ENCODE measurements at regions not wholly inside any gene's neighbourhood (a gene's known extent, or its start where the extent isn't known, plus 50 kb on each side); places are given as distances from the start of the nearest gene placed in this dataset.

GRCh38 chr2:151138507-151138906 lies 123.2 kb downstream of the RBM43 start:
- no peak for ATAC-seq
- H3K27ac ChIP-seq = no peak overlapping the region
- no peaks in the 10 kb centered on the region for H3K36me3 ChIP-seq
- WGBS, 2 donors (ENCODE audit: low coverage in 1 of 2) = 54 to 67% methylated on average over 2 of the region's 2 CpGs
- H3K27me3 ChIP-seq = no peaks in the 10 kb centered on the region
- no peaks in the 10 kb centered on the region for H3K9me3 ChIP-seq
- no peaks in the 10 kb centered on the region for H3K4me1 ChIP-seq
- TF ChIP-seq POLR2AphosphoS5 (IDR thresholded peaks at IDR 0.05) = no peak
- TF ChIP-seq CTCF (IDR thresholded peaks at IDR 0.05) = no peak
- H3K4me3 ChIP-seq = no peak overlapping the region

GRCh38 chr2:151137526-151137925 lies 124.1 kb downstream of the RBM43 start:
- no peak for TF ChIP-seq POLR2AphosphoS5 (IDR thresholded peaks at IDR 0.05)
- no peak for TF ChIP-seq EP300 (IDR thresholded peaks at IDR 0.05)
- TF ChIP-seq POLR2A (IDR thresholded peaks at IDR 0.05) = no peak
- no peak for TF ChIP-seq CTCF (IDR thresholded peaks at IDR 0.05)
- H3K9me3 ChIP-seq = no peaks in the 10 kb centered on the region
- no peak overlapping the region for H3K27ac ChIP-seq
- WGBS, 2 donors (ENCODE audit: low coverage in 1 of 2) = 65 to 88% methylated on average over 2 to 5 of the region's 5 CpGs
- no peak overlapping the region for H3K4me3 ChIP-seq
- no peaks in the 10 kb centered on the region for H3K36me3 ChIP-seq
- no peak for ATAC-seq
- no peaks in the 10 kb centered on the region for H3K4me1 ChIP-seq
- H3K27me3 ChIP-seq = no peaks in the 10 kb centered on the region

GRCh38 chr2:151120011-151120410 lies 141.7 kb downstream of the RBM43 start:
- H3K4me1 ChIP-seq = no peaks in the 10 kb centered on the region
- no peaks in the 10 kb centered on the region for H3K27me3 ChIP-seq
- no peaks in the 10 kb centered on the region for H3K36me3 ChIP-seq
- peaks cover 0 to 9% (median 0%) of the 10 kb centered on the region in 3 donors for H3K9me3 ChIP-seq
- no peak overlapping the region for H3K4me3 ChIP-seq
- WGBS, 2 donors (ENCODE audit: low coverage in 1 of 2) = 81 to 95% methylated on average over 2 of the region's 2 CpGs
- TF ChIP-seq POLR2AphosphoS5 (IDR thresholded peaks at IDR 0.05) = no peak
- TF ChIP-seq CTCF (IDR thresholded peaks at IDR 0.05) = no peak
- no peak for TF ChIP-seq POLR2A (IDR thresholded peaks at IDR 0.05)
- TF ChIP-seq EP300 (IDR thresholded peaks at IDR 0.05) = no peak
- H3K27ac ChIP-seq = no peak overlapping the region
- ATAC-seq = no peak

- Histone ChIP-seq H3K36me3 (no peaks in the 10 kb centered on the region), H3K27me3 (no peaks in the 10 kb centered on the region), H3K4me1 (no peaks in the 10 kb centered on the region), H3K9me3 (peaks cover 0 to 9% (median 0%) of the 10 kb centered on the region in 3 donors), H3K4me3 (no peak overlapping the region), H3K27ac (no peak overlapping the region)
- ATAC-seq = no peak
- TF ChIP-seq POLR2A (IDR thresholded peaks at IDR 0.05) (no peak), CTCF (IDR thresholded peaks at IDR 0.05) (no peak), POLR2AphosphoS5 (IDR thresholded peaks at IDR 0.05) (no peak), EP300 (IDR thresholded peaks at IDR 0.05) (no peak)
These were observed 142.3 kb downstream of the RBM43 start for GRCh38 chr2:151119374-151119773.

GRCh38 chr2:151118269-151118668 lies 143.4 kb downstream of the RBM43 start:
- no peak overlapping the region for H3K27ac ChIP-seq
- no peaks in the 10 kb centered on the region for H3K27me3 ChIP-seq
- no peaks in the 10 kb centered on the region for H3K36me3 ChIP-seq
- peaks cover 0 to 9% (median 0%) of the 10 kb centered on the region in 3 donors for H3K9me3 ChIP-seq
- TF ChIP-seq EP300 (IDR thresholded peaks at IDR 0.05) (no peak), POLR2AphosphoS5 (IDR thresholded peaks at IDR 0.05) (no peak)
- no peaks in the 10 kb centered on the region for H3K4me1 ChIP-seq
- ATAC-seq = no peak
- H3K4me3 ChIP-seq = no peak overlapping the region

GRCh38 chr2:151114874-151115273 lies 146.8 kb downstream of the RBM43 start:
- no peaks in the 10 kb centered on the region for H3K27me3 ChIP-seq
- H3K9me3 ChIP-seq = peaks cover 0 to 9% (median 0%) of the 10 kb centered on the region in 3 donors
- TF ChIP-seq EP300 (IDR thresholded peaks at IDR 0.05) = no peak
- no peak for TF ChIP-seq CTCF (IDR thresholded peaks at IDR 0.05)
- no peak for TF ChIP-seq POLR2A (IDR thresholded peaks at IDR 0.05)
- TF ChIP-seq POLR2AphosphoS5 (IDR thresholded peaks at IDR 0.05) = no peak
- no peaks in the 10 kb centered on the region for H3K4me1 ChIP-seq
- H3K4me3 ChIP-seq = no peak overlapping the region
- no peak for ATAC-seq
- 76 to 88% methylated on average over 1 to 2 of the region's 3 CpGs for WGBS, 2 donors (ENCODE audit: low coverage in 1 of 2)
- H3K27ac ChIP-seq = no peak overlapping the region
- H3K36me3 ChIP-seq = no peaks in the 10 kb centered on the region

All from gastroesophageal sphincter (tissue), 4 donors.